Middle frontal gyrus (tissue), 1 donor: ENCODE measurements at regions not wholly inside any gene's neighbourhood (a gene's known extent, or its start where the extent isn't known, plus 50 kb on each side); places are given as distances from the start of the nearest gene placed in this dataset.

Experiments used
- DNase-seq: peaks from one replicate; pipeline ENCODE4 v3.0.0-alpha.2; 2015; ENCODE audit warnings: low spot score; ENCODE audit errors: extremely low spot score

- DNase-seq, result no peak
Measured at GRCh38 chr19:30082611-30083010, 140.6 kb downstream of the URI1 start.

DNA sequence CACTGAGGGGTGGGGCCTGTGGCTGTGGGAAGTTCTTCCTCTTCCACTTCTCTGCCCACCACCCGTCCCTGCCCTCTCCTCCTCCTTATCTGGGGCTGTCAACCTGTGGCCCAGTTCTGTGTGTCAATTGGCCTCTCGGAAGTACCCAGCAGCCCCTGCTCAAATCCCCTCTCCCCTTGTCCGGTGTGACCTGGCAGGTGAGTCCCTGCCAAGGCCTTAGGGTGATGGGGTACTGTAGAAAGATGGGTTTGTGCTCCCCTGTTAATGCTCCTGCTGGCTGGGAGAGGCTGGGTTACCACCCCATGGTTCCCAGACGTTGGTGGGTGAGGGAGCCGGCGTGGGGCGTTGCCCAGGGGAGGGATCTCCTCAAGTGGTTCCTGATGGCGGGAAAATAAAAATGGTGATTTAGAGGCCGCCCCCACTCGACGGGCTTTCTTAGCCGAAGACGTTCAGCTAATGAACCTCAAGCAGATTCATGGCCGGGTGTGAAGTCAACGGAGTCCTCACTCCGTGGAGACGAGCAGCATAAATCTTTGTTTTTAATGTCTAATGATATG is 141.2 kb downstream of the URI1 start:
- DNase-seq, result no peak

DNA sequence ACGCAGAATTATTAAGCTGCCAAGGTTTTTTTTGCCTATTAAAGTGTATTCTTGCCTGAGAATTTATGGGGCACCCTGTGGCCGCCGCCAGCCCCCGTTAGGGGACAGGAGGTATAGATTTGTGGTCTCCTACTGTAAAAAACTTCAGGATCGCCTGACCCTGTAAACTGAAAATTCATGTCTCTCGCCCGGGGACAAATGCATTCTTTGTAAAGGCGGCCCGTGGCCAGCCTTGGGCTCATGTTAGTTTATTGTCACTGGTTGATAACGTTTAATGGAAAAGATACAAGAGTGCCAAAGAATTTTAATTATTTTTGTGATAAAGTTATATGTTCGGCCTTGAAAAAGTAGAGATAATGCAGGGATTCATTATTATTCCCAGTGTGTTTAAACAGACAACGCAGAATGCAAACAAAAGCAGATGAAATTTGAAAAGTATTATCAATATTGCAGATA is 141.7 kb downstream of the URI1 start:
- no peak for DNase-seq

DNA sequence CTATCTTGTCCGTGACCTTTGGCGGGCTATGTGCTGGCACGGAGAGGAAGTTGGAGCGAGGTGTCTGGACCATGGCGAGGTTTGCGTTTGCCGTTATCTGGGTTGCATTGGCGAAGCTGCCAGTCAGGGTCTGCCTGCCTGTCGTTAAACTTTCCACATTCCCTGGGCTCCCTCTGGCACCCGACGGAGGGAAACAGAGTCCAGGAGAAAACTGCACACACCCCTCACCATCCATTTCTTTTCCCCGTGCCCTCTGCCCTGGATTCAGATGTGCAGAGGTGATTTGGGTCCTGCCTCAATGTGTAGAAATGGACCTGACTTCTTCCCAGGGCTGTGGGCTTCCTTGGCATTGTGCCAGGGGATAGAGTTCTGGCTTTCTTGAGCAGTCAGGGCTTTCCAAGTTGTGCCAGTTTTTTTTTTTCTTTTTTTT is 142.4 kb downstream of the URI1 start:
- no peak for DNase-seq

GRCh38 chr19:30085394-30085793 is 143.4 kb downstream of the URI1 start:
- no peak for DNase-seq

DNA sequence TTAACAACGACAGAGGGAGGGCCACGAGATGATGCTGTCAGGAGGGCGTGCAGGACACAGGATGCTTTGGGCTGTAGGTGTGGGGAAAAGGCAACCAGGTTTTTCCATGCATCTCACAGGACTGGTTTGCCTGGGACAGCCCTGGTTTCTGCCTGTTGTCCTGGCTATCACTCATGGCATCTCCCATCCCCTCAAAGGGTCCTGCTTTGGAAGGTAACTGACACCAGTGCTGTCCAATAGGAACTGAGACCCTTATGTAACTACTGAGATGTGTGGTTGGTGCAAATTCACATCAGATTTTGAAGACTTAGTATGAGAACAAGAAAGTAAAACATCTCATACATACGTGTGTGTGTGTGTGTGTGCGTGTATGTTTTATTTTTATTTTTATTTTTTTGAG is 144.2 kb downstream of the URI1 start:
- no peak for DNase-seq

- no peak for DNase-seq
Measured at GRCh38 chr19:30086916-30087315, 144.9 kb downstream of the URI1 start.

- DNase-seq, result no peak
Measured at GRCh38 chr19:30087381-30088138, 145.5 kb downstream of the URI1 start.

GRCh38 chr19:30088567-30088966 is 146.5 kb downstream of the URI1 start:
- no peak for DNase-seq

- DNase-seq, result no peak
Measured at GRCh38 chr19:30089086-30089665, 147.1 kb downstream of the URI1 start.

DNA sequence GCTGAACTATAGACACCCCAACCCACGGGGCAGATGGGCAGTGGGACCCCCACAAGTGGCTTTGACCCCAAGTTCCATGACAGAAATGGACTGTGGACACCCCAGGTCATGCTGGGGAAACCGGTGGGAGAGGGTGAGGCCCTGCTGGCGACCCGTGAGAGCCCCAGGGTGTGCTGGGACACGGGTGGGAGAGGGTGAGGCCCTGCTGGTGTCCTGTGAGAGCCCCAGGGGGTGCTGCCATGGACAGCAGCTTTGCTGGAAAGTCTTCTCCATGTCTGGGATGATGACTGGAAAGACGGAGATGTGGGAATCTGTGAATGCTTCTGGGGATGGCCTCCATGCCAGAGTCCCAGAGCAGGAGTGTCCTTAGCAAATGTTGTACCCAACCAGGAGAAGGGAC is 148.4 kb downstream of the URI1 start:
- DNase-seq, result no peak

DNA sequence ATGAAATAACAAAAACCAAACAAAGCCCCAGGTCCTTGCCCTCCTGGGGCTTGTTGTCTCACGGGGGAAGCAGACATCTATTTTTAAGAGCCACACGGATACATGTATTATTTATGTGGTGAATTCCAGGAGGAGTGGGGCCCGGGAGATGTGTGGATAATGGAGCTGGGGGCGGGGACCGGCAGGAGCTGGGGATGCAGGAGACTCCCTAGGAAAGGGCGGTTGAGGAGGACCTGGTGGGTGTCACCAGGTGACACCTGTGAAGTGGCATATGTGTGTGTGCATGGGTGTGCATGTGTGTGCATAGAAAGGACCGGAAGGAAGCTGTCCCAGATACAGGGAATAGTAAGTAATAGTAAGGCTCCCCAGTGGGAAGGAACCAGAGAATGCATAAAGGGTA is 148.9 kb downstream of the URI1 start:
- DNase-seq, result no peak

GRCh38 chr19:30091456-30091855 is 149.4 kb downstream of the URI1 start:
- no peak for DNase-seq

GRCh38 chr19:30091856-30092255 is 149.8 kb downstream of the URI1 start:
- no peak for DNase-seq

DNA sequence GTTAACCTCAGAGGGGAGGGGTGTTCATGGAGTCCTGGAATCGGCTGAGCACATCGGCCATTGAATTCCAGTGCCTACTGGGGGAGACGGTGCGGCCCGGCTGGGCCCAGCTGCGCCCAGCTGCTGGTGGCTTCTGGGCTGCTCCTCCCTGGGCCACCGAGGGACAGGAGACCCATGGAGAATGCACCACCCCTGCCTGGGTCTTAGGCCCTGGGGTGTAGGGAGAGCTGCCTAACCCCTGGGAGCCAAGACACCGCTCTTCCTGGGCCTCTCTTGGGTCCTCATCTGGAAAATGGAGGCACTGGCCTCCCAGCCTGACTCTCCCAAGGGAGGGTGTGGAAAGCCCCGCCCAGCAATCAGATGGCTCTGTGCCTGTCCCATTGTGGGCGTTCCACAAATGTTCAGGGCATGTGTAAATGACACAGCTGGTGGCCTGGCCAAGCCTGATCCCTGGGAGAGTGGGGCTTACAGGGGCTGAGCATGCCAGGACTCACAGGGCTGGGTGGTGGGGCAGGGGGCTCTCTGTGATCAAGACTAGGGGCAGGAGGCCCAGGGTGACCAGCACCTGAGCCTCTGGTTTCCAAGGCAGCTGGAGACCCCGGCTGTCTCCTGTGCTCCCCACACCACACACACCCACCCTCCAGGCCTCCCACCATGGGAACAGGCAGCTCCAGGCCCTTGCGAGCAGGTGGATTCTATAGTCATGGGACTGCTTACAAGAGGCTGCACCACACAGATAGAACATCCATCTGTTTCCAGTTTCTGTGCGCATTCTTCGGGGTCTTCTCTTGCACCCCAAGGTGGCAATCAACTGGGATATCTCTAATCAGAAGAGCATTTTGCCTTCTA is 150.9 kb downstream of the URI1 start:
- no peak for DNase-seq

DNA sequence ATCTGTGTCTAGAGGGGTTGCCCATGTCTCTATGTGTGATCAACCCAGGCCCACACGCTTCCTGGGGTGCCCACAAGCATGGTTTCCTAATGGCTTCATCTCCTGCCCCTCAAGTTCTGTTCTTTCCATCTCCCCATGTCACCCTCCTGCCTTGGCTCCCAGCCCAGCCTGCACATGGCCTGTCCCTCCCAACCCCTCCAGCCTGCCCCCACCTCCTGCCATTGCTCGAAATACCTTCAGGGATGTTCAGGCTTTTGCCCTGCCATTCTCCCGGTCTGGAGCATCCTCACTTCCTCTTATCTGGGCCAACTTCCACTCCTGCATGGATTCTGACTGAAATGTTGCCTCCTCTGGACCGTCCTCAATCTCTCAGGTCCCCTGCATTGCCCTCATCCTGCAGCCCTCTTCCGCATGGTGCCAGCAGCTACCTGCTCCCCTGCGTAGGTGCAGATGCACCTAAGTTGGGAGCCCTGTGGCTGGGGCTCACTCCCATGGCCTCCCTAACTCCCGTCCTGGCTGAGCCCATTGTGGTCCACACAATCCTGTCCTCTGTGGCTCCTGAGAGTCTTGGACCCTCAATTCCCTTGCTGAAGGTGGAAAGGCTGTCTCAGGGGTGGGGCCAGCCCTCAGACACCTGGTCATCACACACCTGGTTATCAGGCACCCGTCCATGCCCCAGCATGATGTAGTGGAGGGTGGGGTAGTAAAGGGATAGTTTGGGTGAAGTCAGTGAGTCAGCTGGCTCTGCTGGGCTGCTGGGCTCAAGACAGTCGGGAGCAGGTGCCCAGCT is 152.1 kb downstream of the URI1 start:
- no peak for DNase-seq

GRCh38 chr19:30094756-30095140 is 152.7 kb downstream of the URI1 start:
- DNase-seq, result no peak

DNA sequence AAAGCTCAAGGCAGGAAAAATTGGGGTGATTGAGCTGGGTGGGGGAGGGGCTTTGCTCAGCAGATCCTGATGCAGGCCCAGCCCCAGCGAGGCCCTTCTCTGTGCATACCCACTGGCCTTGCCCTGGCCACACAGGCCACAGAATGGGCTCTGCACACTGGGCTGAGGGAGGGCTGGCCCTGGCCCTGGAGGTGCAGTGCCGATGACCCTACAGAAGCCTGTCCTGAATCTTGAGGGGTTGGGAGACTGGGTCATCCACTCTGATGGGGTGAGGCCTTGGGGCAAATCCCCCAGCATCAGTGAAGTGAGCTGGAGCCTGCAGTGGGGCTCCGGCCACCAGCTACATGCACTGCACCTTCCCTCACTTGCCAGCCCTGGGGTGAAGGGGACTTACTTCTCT is 153.1 kb downstream of the URI1 start:
- DNase-seq, result no peak

DNA sequence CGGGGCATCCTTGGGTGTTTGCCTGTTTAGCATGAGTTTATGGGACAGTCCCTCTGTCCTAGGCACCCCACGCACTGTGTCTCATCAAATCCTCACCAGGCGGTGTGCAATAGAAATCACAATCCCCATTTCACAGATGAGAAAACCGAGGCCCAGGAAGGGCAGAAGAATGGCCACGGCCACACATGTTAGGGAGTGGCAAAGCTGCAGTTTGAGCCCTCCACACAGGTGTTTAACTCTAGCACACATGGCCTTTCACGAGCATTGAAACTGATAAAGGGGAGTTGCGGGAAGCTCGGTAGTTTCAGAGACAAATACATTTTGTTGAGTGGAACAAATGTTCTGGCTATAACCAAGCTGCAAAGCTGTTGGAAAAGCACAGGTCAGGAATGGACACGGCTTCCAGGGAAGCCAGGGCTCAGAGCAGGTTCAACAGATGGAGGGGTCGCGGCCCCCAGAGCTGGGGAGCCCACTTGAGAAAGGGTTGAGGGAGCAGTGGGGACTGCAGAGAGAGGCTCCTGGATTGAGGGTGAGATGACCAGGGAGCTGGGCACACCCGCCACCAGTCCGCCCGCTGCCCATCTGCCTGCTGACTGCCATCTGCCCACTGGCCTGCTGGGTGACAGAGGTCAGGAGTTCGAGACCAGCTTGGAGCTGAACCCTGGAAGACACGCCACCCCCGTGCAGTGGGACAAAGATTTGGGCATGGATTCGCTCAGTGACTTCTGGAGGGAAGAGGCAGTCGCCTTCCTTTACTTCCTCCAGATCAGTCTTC is 154.7 kb downstream of the URI1 start:
- no peak for DNase-seq

DNA sequence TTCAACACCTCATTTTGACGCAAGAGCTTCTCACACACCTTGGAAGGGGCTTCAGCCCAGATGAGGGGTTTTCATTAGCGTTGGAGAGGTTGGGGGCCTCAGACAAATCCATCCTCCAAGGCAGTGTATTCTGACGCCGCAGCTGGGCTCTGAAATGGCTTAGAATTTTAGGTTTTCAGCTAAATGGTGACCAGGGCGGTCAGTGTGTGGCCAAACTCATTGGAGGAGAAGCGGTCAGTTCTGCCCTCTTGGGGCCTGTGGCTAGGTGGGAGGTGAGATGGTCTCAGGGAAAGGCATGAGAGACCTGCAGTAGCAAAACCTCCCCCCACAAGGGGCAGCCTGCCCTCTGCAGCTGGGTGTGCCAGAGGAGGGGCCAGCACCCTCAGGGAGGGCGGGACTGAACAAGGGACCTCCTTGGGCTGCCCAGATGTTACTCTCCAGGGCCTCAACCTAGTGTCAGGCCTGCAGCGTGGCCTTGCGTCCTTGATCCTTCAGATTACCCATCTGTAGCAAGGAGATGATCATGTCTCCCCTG is 155.8 kb downstream of the URI1 start:
- DNase-seq, result no peak
